Endothelial cell of hepatic sinusoid (primary cell): ENCODE measurements at regions not wholly inside any gene's neighbourhood (a gene's known extent, or its start where the extent isn't known, plus 50 kb on each side); places are given as distances from the start of the nearest gene placed in this dataset.
"Not testable (repeated sequence)": the region's sequence is repeated elsewhere in the genome, so short reads cannot be mapped to it uniquely, and the experiment has no call there.

Experiments used
- in situ Hi-C: cut with HindIII; loops from 2 replicates; pipeline ENCODE4 v1.10.0; 2017; ENCODE audit warnings: low sequenced_read_pairs

- in situ Hi-C loops: not testable (repeated sequence)
These were observed 469.2 kb upstream of the FAM174A start for GRCh38 chr5:100066020-100066419.

- in situ Hi-C loops: no loop called here
These were observed 491.7 kb upstream of the FAM174A start for GRCh38 chr5:100043475-100043874.

- in situ Hi-C loops: no loop called here
These were observed 508.6 kb upstream of the FAM174A start for GRCh38 chr5:100026606-100027005.

GRCh38 chr5:100023536-100023935, 511.6 kb upstream of the FAM174A start:
- in situ Hi-C loops: no loop called here

GRCh38 chr5:100017520-100018262, 517.5 kb upstream of the FAM174A start:
- in situ Hi-C loops: no loop called here

GRCh38 chr5:100013305-100013704, 521.9 kb upstream of the FAM174A start:
- in situ Hi-C loops: not testable (repeated sequence)

GRCh38 chr5:100011160-100011559, 524.0 kb upstream of the FAM174A start:
- in situ Hi-C loops: not testable (repeated sequence)

- in situ Hi-C loops: no loop called here
These were observed 530.2 kb upstream of the FAM174A start for GRCh38 chr5:100004969-100005368.

GRCh38 chr5:99998319-99998718, 536.9 kb upstream of the FAM174A start:
- in situ Hi-C loops: no loop called here

- in situ Hi-C loops: no loop called here
These were observed 539.8 kb upstream of the FAM174A start for GRCh38 chr5:99995407-99995806.

GRCh38 chr5:99973779-99974178, 561.4 kb upstream of the FAM174A start:
- in situ Hi-C loops: no loop called here

GRCh38 chr5:99955962-99956361, 579.2 kb upstream of the FAM174A start:
- in situ Hi-C loops: no loop called here

- in situ Hi-C loops: no loop called here
These were observed 580.2 kb upstream of the FAM174A start for GRCh38 chr5:99955006-99955405.

GRCh38 chr5:99949969-99950524, 585.1 kb upstream of the FAM174A start:
- in situ Hi-C loops: no loop called here

GRCh38 chr5:99949361-99949760, 585.8 kb upstream of the FAM174A start:
- in situ Hi-C loops: no loop called here

- in situ Hi-C loops: no loop called here
These were observed 586.3 kb upstream of the FAM174A start for GRCh38 chr5:99948850-99949249.

GRCh38 chr5:99945478-99946442, 589.4 kb upstream of the FAM174A start:
- in situ Hi-C loops: no loop called here

GRCh38 chr5:99940540-99940939, 594.6 kb upstream of the FAM174A start:
- in situ Hi-C loops: no loop called here

- in situ Hi-C loops: no loop called here
These were observed 598.3 kb upstream of the FAM174A start for GRCh38 chr5:99936911-99937310.

- in situ Hi-C loops: no loop called here
These were observed 605.4 kb upstream of the FAM174A start for GRCh38 chr5:99929806-99930135.

- in situ Hi-C loops: no loop called here
These were observed 605.9 kb upstream of the FAM174A start for GRCh38 chr5:99929067-99929805.
